Hepatocyte (in vitro differentiated cells): ENCODE measurements at regions not wholly inside any gene's neighbourhood (a gene's known extent, or its start where the extent isn't known, plus 50 kb on each side); places are given as distances from the start of the nearest gene placed in this dataset.

Experiments used
- CTCF ChIP-seq: fragments of 200-600 bp; sonication (generic); IDR thresholded peaks from 2 replicates; pipeline ENCODE4 v1.5.1; 2016; ENCODE audit warnings: antibody characterized with exemption, mild to moderate bottlenecking; ENCODE audit not compliant: poor library complexity
- EZH2 ChIP-seq: fragments of 200-600 bp; sonication (generic); IDR thresholded peaks from 2 replicates; pipeline ENCODE4 v1.6.1; 2016; ENCODE audit warnings: antibody characterized with exemption, mild to moderate bottlenecking, borderline replicate concordance
- EZH2phosphoT487 ChIP-seq: fragments of 200-600 bp; sonication (generic); IDR thresholded peaks from one replicate; pipeline ENCODE4 v1.6.1; 2018; ENCODE audit warnings: antibody characterized with exemption, mild to moderate bottlenecking, low read depth, moderate library complexity; ENCODE audit not compliant: unreplicated experiment, severe bottlenecking

GRCh38 chr4:89639395-89639794 lies 197.6 kb downstream of the SNCA start:
- TF ChIP-seq EZH2phosphoT487 (no peak), EZH2 (no peak), CTCF (no peak)
